GM12864 (cell line): ENCODE measurements at regions not wholly inside any gene's neighbourhood (a gene's known extent, or its start where the extent isn't known, plus 50 kb on each side); places are given as distances from the start of the nearest gene placed in this dataset.

ENCODE experiments used
- DNase-seq: peaks from one replicate; pipeline ENCODE4 v3.0.0-alpha.2; 2011; ENCODE audit warnings: low read depth
- H3K4me3 ChIP-seq: 2 replicates; pipeline ENCODE4 v1.5.1; 2011; ENCODE audit warnings: mild to moderate bottlenecking, low read depth, low read length, control low read depth
- CTCF ChIP-seq: IDR thresholded peaks from 2 replicates; pipeline ENCODE4 v1.5.1; 2011; ENCODE audit warnings: low read depth, mild to moderate bottlenecking, moderate library complexity, low read length, control low read depth, inconsistent platforms; ENCODE audit errors: missing control alignments

DNA sequence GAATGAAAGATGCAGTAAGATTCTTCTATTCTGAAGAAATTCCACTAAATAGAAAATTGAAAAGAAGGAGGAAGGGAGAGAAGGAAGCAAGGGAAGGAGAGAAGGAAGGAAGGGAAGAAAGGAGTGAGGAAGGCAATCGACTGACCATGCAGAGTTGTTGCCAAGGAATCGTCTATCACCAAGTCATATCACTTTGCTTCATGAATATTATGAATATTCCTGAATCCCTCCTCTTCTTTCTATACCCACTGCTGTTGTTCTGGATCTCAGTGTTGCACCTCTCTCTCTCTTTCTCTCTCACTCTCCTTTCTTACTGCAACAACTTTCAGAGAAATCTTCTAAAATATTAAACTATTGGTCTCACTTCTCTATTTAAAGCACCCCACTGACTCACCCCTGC, 222.4 kb downstream of the IPO8 start:
- no peak overlapping the region for H3K4me3 ChIP-seq
- no peak for DNase-seq
- TF ChIP-seq CTCF: no peak

GRCh38 chr12:30466093-30466585, 229.5 kb downstream of the IPO8 start:
- H3K4me3 ChIP-seq: no peak overlapping the region
- TF ChIP-seq CTCF: no peak
- DNase-seq: no peak

DNA sequence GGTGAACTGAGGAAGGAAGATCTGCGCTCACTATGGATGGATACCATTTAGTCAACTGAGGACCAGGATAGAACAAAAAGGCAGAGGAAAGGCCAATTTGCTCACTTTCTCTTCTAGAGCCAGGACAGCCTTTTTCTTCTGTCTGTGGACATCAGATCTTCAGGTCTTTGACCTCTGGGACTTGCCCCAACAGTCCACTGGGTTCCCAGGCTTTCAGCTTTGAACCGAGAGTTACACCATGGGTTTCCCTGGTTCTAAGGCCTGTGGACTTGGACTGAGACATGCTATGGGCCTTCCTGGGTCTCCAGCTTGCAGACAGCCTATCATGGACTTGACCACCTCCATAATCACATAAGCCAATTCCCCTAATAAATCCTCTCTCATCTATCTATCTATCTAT, 232.0 kb downstream of the IPO8 start:
- DNase-seq: no peak
- TF ChIP-seq CTCF: no peak

GRCh38 chr12:30462249-30462648, 233.4 kb downstream of the IPO8 start:
- no peak for DNase-seq
- H3K4me3 ChIP-seq: no peak overlapping the region
- no peak for TF ChIP-seq CTCF

More for the DNA sequence above, 232.0 kb downstream of the IPO8 start:
- no peak overlapping the region for H3K4me3 ChIP-seq

- H3K4me3 ChIP-seq: no peak overlapping the region
- no peak for TF ChIP-seq CTCF
- no peak for DNase-seq
These were observed 234.5 kb downstream of the IPO8 start for GRCh38 chr12:30461026-30461615.

GRCh38 chr12:30458453-30458852, 237.2 kb downstream of the IPO8 start:
- TF ChIP-seq CTCF: no peak
- no peak overlapping the region for H3K4me3 ChIP-seq
- DNase-seq: no peak

GRCh38 chr12:30457621-30458289, 237.9 kb downstream of the IPO8 start:
- no peak for TF ChIP-seq CTCF
- DNase-seq: no peak
- H3K4me3 ChIP-seq: no peak overlapping the region
